H1 (cell line): ENCODE measurements at regions not wholly inside any gene's neighbourhood (a gene's known extent, or its start where the extent isn't known, plus 50 kb on each side); places are given as distances from the start of the nearest gene placed in this dataset.

Source experiments
- CTCF ChIA-PET: fragments of 300-600 bp; sonication (Branson Sonifier 250); formaldehyde crosslinking; loops from one replicate; lab custom pipeline; 2021; ENCODE audit not compliant: partially characterized antibody; lab: Charles Lee
- POLR2A ChIA-PET: fragments of 300-600 bp; sonication (Branson Sonifier 250); formaldehyde crosslinking; loops from one replicate; lab custom pipeline; 2021; ENCODE audit warnings: inconsistent platforms; ENCODE audit not compliant: partially characterized antibody; lab: Charles Lee
- DNase-seq, 2 experiments: peaks; one replicate each; pipeline versions ENCODE4 v3.0.0 to v3.0.0-alpha.2; 2010 to 2022; ENCODE audit warnings: low spot score in 2 of 2, low read depth in 1 of 2, mixed read lengths in 1 of 2
- FAIRE-seq: peaks from 2 replicates; lab custom pipeline; 2011; peaks lifted over from hg19 to GRCh38; lab: Jason Lieb, UNC
- H2AFZ ChIP-seq: 2 replicates; pipeline ENCODE4 v1.8.1; 2012; ENCODE audit warnings: low read length, inconsistent platforms
- H2AK5ac ChIP-seq: 2 replicates; pipeline ENCODE4 v1.6.1; 2013; ENCODE audit warnings: low read depth, low read length
- H2BK120ac ChIP-seq: replicated peaks from 2 replicates; pipeline ENCODE3; 2013; ENCODE audit warnings: low read depth, low read length, inconsistent platforms
- H2BK12ac ChIP-seq: 2 replicates; pipeline ENCODE4 v1.6.1; 2013; ENCODE audit warnings: low read depth, low read length
- H2BK15ac ChIP-seq: 2 replicates; pipeline ENCODE4 v1.6.1; 2013; ENCODE audit warnings: low read length
- H2BK20ac ChIP-seq: 2 replicates; pipeline ENCODE4 v1.6.1; 2013; ENCODE audit warnings: low read length
- H2BK5ac ChIP-seq: 2 replicates; pipeline ENCODE4 v1.6.1; 2013; ENCODE audit warnings: low read depth, low read length
- H3K14ac ChIP-seq: 2 replicates; pipeline ENCODE4 v1.6.1; 2013; ENCODE audit warnings: inconsistent platforms; ENCODE audit not compliant: insufficient read length
- H3K18ac ChIP-seq: 2 replicates; pipeline ENCODE4 v1.6.1; 2013; ENCODE audit warnings: low read length; ENCODE audit errors: extremely low read depth
- H3K23ac ChIP-seq: 2 replicates; pipeline ENCODE4 v1.6.1; 2013; ENCODE audit warnings: inconsistent platforms; ENCODE audit not compliant: insufficient read length
- H3K23me2 ChIP-seq: 2 replicates; pipeline ENCODE4 v1.6.1; 2013; ENCODE audit warnings: low read depth, low read length
- H3K27ac ChIP-seq: 2 replicates; pipeline ENCODE4 v1.6.1; 2011; ENCODE audit warnings: low read depth, low read length, inconsistent platforms
- H3K27me3 ChIP-seq, 4 experiments: replicated peaks in 1 of 4; 1 replicate in 1 of 4; 2 replicates in 3 of 4; pipeline versions ENCODE4 v1.6.1 to v1.8.1; 2011 to 2013; ENCODE audit warnings: low read length in 3 of 4, mild to moderate bottlenecking in 3 of 4, inconsistent platforms in 2 of 4, mixed read lengths in 2 of 4, moderate library complexity in 1 of 4; ENCODE audit not compliant: control insufficient read depth in 3 of 4, insufficient read depth in 3 of 4; ENCODE audit errors: extremely low read depth in 1 of 4
- H3K36me3 ChIP-seq, 4 experiments: 2 replicates each; pipeline versions ENCODE4 v1.6.1 to v1.8.1; 2011 to 2013; ENCODE audit warnings: mild to moderate bottlenecking in 4 of 4, low read length in 3 of 4, moderate library complexity in 2 of 4, control low read depth in 1 of 4, inconsistent platforms in 1 of 4; ENCODE audit not compliant: insufficient read depth in 4 of 4, control insufficient read depth in 2 of 4
- H3K4ac ChIP-seq: replicated peaks from 2 replicates; pipeline ENCODE3; 2013; ENCODE audit warnings: low read length, low read depth, mixed read lengths, inconsistent platforms; ENCODE audit not compliant: insufficient read length
- H3K4me1 ChIP-seq, 4 experiments: replicated peaks in 1 of 4; 1 replicate in 1 of 4; 2 replicates in 3 of 4; pipeline versions ENCODE4 v1.6.1 to v1.8.1; 2011 to 2013; ENCODE audit warnings: low read length in 3 of 4, inconsistent platforms in 2 of 4, mixed read lengths in 1 of 4; ENCODE audit not compliant: insufficient read depth in 4 of 4, control insufficient read depth in 3 of 4
- H3K4me2 ChIP-seq, 2 experiments: 2 replicates each; pipeline versions ENCODE4 v1.6.1 to v1.8.1; 2011 to 2013; ENCODE audit warnings: low read depth in 2 of 2, low read length in 2 of 2, control low read depth in 1 of 2, inconsistent platforms in 1 of 2, mild to moderate bottlenecking in 1 of 2; ENCODE audit not compliant: insufficient read depth in 1 of 2
- H3K4me3 ChIP-seq, 4 experiments: fragments of 200-600, 300-600 bp in 1 of 4; sonication (generic), shearing (Covaris generic), sonication (Bioruptor Twin) in 1 of 4; 2 replicates each; pipeline versions ENCODE4 v1.5.1 to v1.8.1; 2011 to 2016; ENCODE audit warnings: low read length in 4 of 4, low read depth in 3 of 4, control low read depth in 2 of 4, inconsistent platforms in 2 of 4, mild to moderate bottlenecking in 2 of 4, mixed read lengths in 1 of 4, moderate library complexity in 1 of 4; ENCODE audit not compliant: insufficient read depth in 2 of 4; ENCODE audit errors: extremely low read depth in 1 of 4
- H3K56ac ChIP-seq: replicated peaks from 2 replicates; pipeline ENCODE3; 2013; ENCODE audit warnings: low read depth, mild to moderate bottlenecking, mixed read lengths, low read length, inconsistent platforms; ENCODE audit not compliant: insufficient read length
- H3K79me1 ChIP-seq: 2 replicates; pipeline ENCODE4 v1.6.1; 2013; ENCODE audit warnings: low read depth, low read length, control low read depth
- H3K79me2 ChIP-seq, 2 experiments: 2 replicates each; pipeline versions ENCODE4 v1.6.1 to v1.8.1; 2012 to 2013; ENCODE audit warnings: low read length in 2 of 2, mild to moderate bottlenecking in 2 of 2, inconsistent platforms in 1 of 2; ENCODE audit not compliant: insufficient read depth in 2 of 2, control insufficient read depth in 1 of 2
- H3K9ac ChIP-seq, 4 experiments: replicated peaks in 1 of 4; 1 replicate in 1 of 4; 2 replicates in 3 of 4; pipeline versions ENCODE4 v1.6.1 to v1.8.1; 2011 to 2013; ENCODE audit warnings: low read depth in 3 of 4, low read length in 3 of 4, control low read depth in 2 of 4, mild to moderate bottlenecking in 2 of 4, moderate library complexity in 2 of 4, inconsistent platforms in 1 of 4; ENCODE audit errors: extremely low read depth in 1 of 4
- H3K9me3 ChIP-seq, 2 experiments: 2 replicates each; pipeline versions ENCODE4 v1.6.1 to v1.8.1; 2012 to 2013; ENCODE audit warnings: mild to moderate bottlenecking in 2 of 2, moderate library complexity in 2 of 2, control low read depth in 1 of 2, inconsistent platforms in 1 of 2, low read depth in 1 of 2, low read length in 1 of 2, mixed read lengths in 1 of 2; ENCODE audit not compliant: insufficient read depth in 2 of 2
- H4K20me1 ChIP-seq, 2 experiments: replicated peaks in 1 of 2; 2 replicates each; pipeline versions ENCODE3 to v1.8.1; 2011 to 2013; ENCODE audit warnings: inconsistent platforms in 2 of 2, low read length in 2 of 2, mild to moderate bottlenecking in 1 of 2; ENCODE audit not compliant: insufficient read depth in 2 of 2, control insufficient read depth in 1 of 2
- H4K5ac ChIP-seq: 2 replicates; pipeline ENCODE4 v1.6.1; 2013; ENCODE audit warnings: low read length, low read depth, mixed read lengths, inconsistent platforms; ENCODE audit not compliant: insufficient read length
- H4K8ac ChIP-seq: 2 replicates; pipeline ENCODE4 v1.8.0; 2013; ENCODE audit warnings: mild to moderate bottlenecking, moderate library complexity, low read length, inconsistent platforms; ENCODE audit not compliant: insufficient read depth; ENCODE audit errors: extremely low read depth
- H4K91ac ChIP-seq: replicated peaks from 2 replicates; pipeline ENCODE3; 2013; ENCODE audit warnings: low read length, mixed read lengths, inconsistent platforms; ENCODE audit not compliant: insufficient read length
- CBX8 ChIP-seq: fragments of 300-800, 300-1000 bp; sonication (generic); IDR thresholded peaks from 2 replicates; pipeline ENCODE4 v1.7.1; 2016; ENCODE audit warnings: low read depth, low read length, borderline replicate concordance
- CREB1 ChIP-seq: IDR thresholded peaks from 2 replicates; pipeline ENCODE4 v1.6.1; 2012; ENCODE audit warnings: inconsistent platforms
- CTBP2 ChIP-seq: IDR thresholded peaks from 2 replicates; pipeline ENCODE4 v1.7.0; 2011; ENCODE audit warnings: borderline replicate concordance, mild to moderate bottlenecking, moderate library complexity, mixed read lengths, low read length; ENCODE audit not compliant: insufficient read depth, insufficient read length
- EGR1 ChIP-seq: IDR thresholded peaks from 2 replicates; pipeline ENCODE4 v1.6.1; 2011; ENCODE audit warnings: low read depth, low read length, borderline replicate concordance
- FOSL1 ChIP-seq: IDR thresholded peaks from 2 replicates; pipeline ENCODE4 v1.6.1; 2011; ENCODE audit warnings: mild to moderate bottlenecking, low read depth, low read length, moderate library complexity; ENCODE audit not compliant: insufficient read depth
- RBBP5 ChIP-seq: IDR thresholded peaks from 2 replicates; pipeline ENCODE4 v1.7.1; 2012; ENCODE audit warnings: low read depth, mild to moderate bottlenecking, inconsistent platforms, low read length, moderate library complexity, borderline replicate concordance
- SP4 ChIP-seq: IDR thresholded peaks from 2 replicates; pipeline ENCODE4 v1.6.1; 2012; ENCODE audit warnings: low read length, inconsistent platforms
- WGBS, 2 experiments: shearing (Covaris generic) in 1 of 2; methylation state at CpG; one replicate each; pipeline versions ENCODE4 v1.1.6 to v1.1.7; 2013 to 2015; ENCODE audit warnings: low lambda C conversion rate in 2 of 2, mixed read lengths in 2 of 2, inconsistent platforms in 1 of 2, low coverage in 1 of 2, missing lambda C conversion rate in 1 of 2; ENCODE audit not compliant: insufficient replicate concordance in 2 of 2, insufficient coverage in 1 of 2, insufficient read length in 1 of 2; ENCODE audit errors: extremely low coverage in 1 of 2, missing lambda C conversion rate in 1 of 2; 5-methylcytosine and 5-hydroxymethylcytosine counted together
- TF ChIP-seq, protein P1 (sequence below): IDR thresholded peaks from 2 replicates; pipeline ENCODE4 v1.6.1; 2012; ENCODE audit warnings: inconsistent platforms

DNA sequence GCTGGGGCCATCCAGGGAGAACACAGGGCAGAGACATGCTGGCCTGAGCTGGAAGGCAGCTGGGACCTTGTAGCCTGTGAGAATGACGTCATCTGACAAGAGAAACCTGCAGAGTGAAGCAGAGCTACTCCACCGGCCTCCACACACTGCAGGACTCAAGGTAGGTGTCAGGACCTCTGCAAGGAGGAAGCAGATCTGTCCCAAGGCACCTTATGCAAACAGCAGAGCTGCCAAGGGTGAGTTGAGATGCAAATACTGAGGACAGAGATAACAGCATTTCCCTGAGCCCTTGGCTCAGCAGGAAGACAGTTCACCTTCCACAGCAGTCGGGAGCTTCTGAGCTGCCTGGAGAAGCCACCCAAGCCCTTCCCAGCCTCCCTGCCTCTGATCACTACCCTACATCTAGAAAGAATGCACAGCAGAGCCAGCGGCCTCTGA, 51.9 kb upstream of the IGSF9B start:
- Histone ChIP-seq H3K4me1 (peaks cover 0 to 5% (median under 1%) of the 10 kb centered on the region in 4 experiments; a peak in 1 of 7 replicates), H2BK120ac (no peak overlapping the region), H3K23ac (no peak overlapping the region), H3K23me2 (no peaks in the 10 kb centered on the region; the same call in 1 of the 2 replicates), H3K79me2 (no peaks in the 10 kb centered on the region), H3K4ac (no peak overlapping the region), H4K20me1 (no peaks in the 10 kb centered on the region), H3K36me3 (no peaks in the 10 kb centered on the region), H3K14ac (no peak overlapping the region), H4K8ac (no peak overlapping the region), H2BK20ac (no peak overlapping the region), H2AFZ (no peak overlapping the region; the same call in 1 of the 2 replicates), H2BK15ac (no peak overlapping the region), H3K9me3 (no peaks in the 10 kb centered on the region), H3K56ac (no peak overlapping the region), H4K91ac (no peak overlapping the region), H2AK5ac (no peak overlapping the region), H4K5ac (no peak overlapping the region), H3K9ac (no peak overlapping the region), H3K79me1 (no peaks in the 10 kb centered on the region), H2BK12ac (no peak overlapping the region), H3K4me2 (peak overlapping the region in 1 of 2 experiments; percentile 4; a peak in 2 of 4 replicates), H3K18ac (no peak overlapping the region), H3K27ac (no peak overlapping the region), H2BK5ac (no peak overlapping the region), H3K4me3 (no peak overlapping the region), H3K27me3 (0 out of 7 replicates have a peak, but pooled peaks cover 0 to 4% (median 0%) of the 10 kb centered on the region in 4 experiments)
- TF ChIP-seq SP4 (no peak), FOSL1 (no peak), CBX8 (no peak), RBBP5 (no peak), CREB1 (no peak), EGR1 (no peak), CTBP2 (no peak)
- TF ChIP-seq, protein P1, sequence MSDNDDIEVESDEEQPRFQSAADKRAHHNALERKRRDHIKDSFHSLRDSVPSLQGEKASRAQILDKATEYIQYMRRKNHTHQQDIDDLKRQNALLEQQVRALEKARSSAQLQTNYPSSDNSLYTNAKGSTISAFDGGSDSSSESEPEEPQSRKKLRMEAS, result no peak
- CTCF ChIA-PET, result interaction anchor here (0.6 to 2.1 kb wide), 10 partner anchors 22 to 130 kb away, joined by 3 to 5 read pairs (median 4); no protein-coding TSS in a partner anchor
- WGBS, 2 experiments, result 66% methylated on average over 4 of the region's 4 CpGs; no CpG with 5 or more reads in 1 of the 2 experiments
- FAIRE-seq (no peak), DNase-seq (no peak)
- POLR2A ChIA-PET, result interaction anchor here (1.7 kb wide), 1 partner anchor 16 kb away, joined by 4 read pairs; no protein-coding TSS in a partner anchor
